H1 (cell line): ENCODE measurements at regions not wholly inside any gene's neighbourhood (a gene's known extent, or its start where the extent isn't known, plus 50 kb on each side); places are given as distances from the start of the nearest gene placed in this dataset.

Experiments
- CTCF ChIA-PET: fragments of 300-600 bp; sonication (Branson Sonifier 250); formaldehyde crosslinking; loops from one replicate; lab custom pipeline; 2021; ENCODE audit not compliant: partially characterized antibody; lab: Charles Lee
- POLR2A ChIA-PET: fragments of 300-600 bp; sonication (Branson Sonifier 250); formaldehyde crosslinking; loops from one replicate; lab custom pipeline; 2021; ENCODE audit warnings: inconsistent platforms; ENCODE audit not compliant: partially characterized antibody; lab: Charles Lee
- DNase-seq, 2 experiments: peaks; one replicate each; pipeline versions ENCODE4 v3.0.0 to v3.0.0-alpha.2; 2010 to 2022; ENCODE audit warnings: low spot score in 2 of 2, low read depth in 1 of 2, mixed read lengths in 1 of 2
- FAIRE-seq: peaks from 2 replicates; lab custom pipeline; 2011; peaks lifted over from hg19 to GRCh38; lab: Jason Lieb, UNC
- H2AFZ ChIP-seq: 2 replicates; pipeline ENCODE4 v1.8.1; 2012; ENCODE audit warnings: low read length, inconsistent platforms
- H2AK5ac ChIP-seq: 2 replicates; pipeline ENCODE4 v1.6.1; 2013; ENCODE audit warnings: low read depth, low read length
- H2BK120ac ChIP-seq: replicated peaks from 2 replicates; pipeline ENCODE3; 2013; ENCODE audit warnings: low read depth, low read length, inconsistent platforms
- H2BK12ac ChIP-seq: 2 replicates; pipeline ENCODE4 v1.6.1; 2013; ENCODE audit warnings: low read depth, low read length
- H2BK15ac ChIP-seq: 2 replicates; pipeline ENCODE4 v1.6.1; 2013; ENCODE audit warnings: low read length
- H2BK20ac ChIP-seq: 2 replicates; pipeline ENCODE4 v1.6.1; 2013; ENCODE audit warnings: low read length
- H2BK5ac ChIP-seq: 2 replicates; pipeline ENCODE4 v1.6.1; 2013; ENCODE audit warnings: low read depth, low read length
- H3K14ac ChIP-seq: 2 replicates; pipeline ENCODE4 v1.6.1; 2013; ENCODE audit warnings: inconsistent platforms; ENCODE audit not compliant: insufficient read length
- H3K18ac ChIP-seq: 2 replicates; pipeline ENCODE4 v1.6.1; 2013; ENCODE audit warnings: low read length; ENCODE audit errors: extremely low read depth
- H3K23ac ChIP-seq: 2 replicates; pipeline ENCODE4 v1.6.1; 2013; ENCODE audit warnings: inconsistent platforms; ENCODE audit not compliant: insufficient read length
- H3K23me2 ChIP-seq: 2 replicates; pipeline ENCODE4 v1.6.1; 2013; ENCODE audit warnings: low read depth, low read length
- H3K27ac ChIP-seq: 2 replicates; pipeline ENCODE4 v1.6.1; 2011; ENCODE audit warnings: low read depth, low read length, inconsistent platforms
- H3K27me3 ChIP-seq, 4 experiments: replicated peaks in 1 of 4; 1 replicate in 1 of 4; 2 replicates in 3 of 4; pipeline versions ENCODE4 v1.6.1 to v1.8.1; 2011 to 2013; ENCODE audit warnings: low read length in 3 of 4, mild to moderate bottlenecking in 3 of 4, inconsistent platforms in 2 of 4, mixed read lengths in 2 of 4, moderate library complexity in 1 of 4; ENCODE audit not compliant: control insufficient read depth in 3 of 4, insufficient read depth in 3 of 4; ENCODE audit errors: extremely low read depth in 1 of 4
- H3K36me3 ChIP-seq, 4 experiments: 2 replicates each; pipeline versions ENCODE4 v1.6.1 to v1.8.1; 2011 to 2013; ENCODE audit warnings: mild to moderate bottlenecking in 4 of 4, low read length in 3 of 4, moderate library complexity in 2 of 4, control low read depth in 1 of 4, inconsistent platforms in 1 of 4; ENCODE audit not compliant: insufficient read depth in 4 of 4, control insufficient read depth in 2 of 4
- H3K4ac ChIP-seq: replicated peaks from 2 replicates; pipeline ENCODE3; 2013; ENCODE audit warnings: low read length, low read depth, mixed read lengths, inconsistent platforms; ENCODE audit not compliant: insufficient read length
- H3K4me1 ChIP-seq, 4 experiments: replicated peaks in 1 of 4; 1 replicate in 1 of 4; 2 replicates in 3 of 4; pipeline versions ENCODE4 v1.6.1 to v1.8.1; 2011 to 2013; ENCODE audit warnings: low read length in 3 of 4, inconsistent platforms in 2 of 4, mixed read lengths in 1 of 4; ENCODE audit not compliant: insufficient read depth in 4 of 4, control insufficient read depth in 3 of 4
- H3K4me2 ChIP-seq, 2 experiments: 2 replicates each; pipeline versions ENCODE4 v1.6.1 to v1.8.1; 2011 to 2013; ENCODE audit warnings: low read depth in 2 of 2, low read length in 2 of 2, control low read depth in 1 of 2, inconsistent platforms in 1 of 2, mild to moderate bottlenecking in 1 of 2; ENCODE audit not compliant: insufficient read depth in 1 of 2
- H3K4me3 ChIP-seq, 4 experiments: fragments of 200-600, 300-600 bp in 1 of 4; sonication (generic), shearing (Covaris generic), sonication (Bioruptor Twin) in 1 of 4; 2 replicates each; pipeline versions ENCODE4 v1.5.1 to v1.8.1; 2011 to 2016; ENCODE audit warnings: low read length in 4 of 4, low read depth in 3 of 4, control low read depth in 2 of 4, inconsistent platforms in 2 of 4, mild to moderate bottlenecking in 2 of 4, mixed read lengths in 1 of 4, moderate library complexity in 1 of 4; ENCODE audit not compliant: insufficient read depth in 2 of 4; ENCODE audit errors: extremely low read depth in 1 of 4
- H3K56ac ChIP-seq: replicated peaks from 2 replicates; pipeline ENCODE3; 2013; ENCODE audit warnings: low read depth, mild to moderate bottlenecking, mixed read lengths, low read length, inconsistent platforms; ENCODE audit not compliant: insufficient read length
- H3K79me1 ChIP-seq: 2 replicates; pipeline ENCODE4 v1.6.1; 2013; ENCODE audit warnings: low read depth, low read length, control low read depth
- H3K79me2 ChIP-seq, 2 experiments: 2 replicates each; pipeline versions ENCODE4 v1.6.1 to v1.8.1; 2012 to 2013; ENCODE audit warnings: low read length in 2 of 2, mild to moderate bottlenecking in 2 of 2, inconsistent platforms in 1 of 2; ENCODE audit not compliant: insufficient read depth in 2 of 2, control insufficient read depth in 1 of 2
- H3K9ac ChIP-seq, 4 experiments: replicated peaks in 1 of 4; 1 replicate in 1 of 4; 2 replicates in 3 of 4; pipeline versions ENCODE4 v1.6.1 to v1.8.1; 2011 to 2013; ENCODE audit warnings: low read depth in 3 of 4, low read length in 3 of 4, control low read depth in 2 of 4, mild to moderate bottlenecking in 2 of 4, moderate library complexity in 2 of 4, inconsistent platforms in 1 of 4; ENCODE audit errors: extremely low read depth in 1 of 4
- H3K9me3 ChIP-seq, 2 experiments: 2 replicates each; pipeline versions ENCODE4 v1.6.1 to v1.8.1; 2012 to 2013; ENCODE audit warnings: mild to moderate bottlenecking in 2 of 2, moderate library complexity in 2 of 2, control low read depth in 1 of 2, inconsistent platforms in 1 of 2, low read depth in 1 of 2, low read length in 1 of 2, mixed read lengths in 1 of 2; ENCODE audit not compliant: insufficient read depth in 2 of 2
- H4K20me1 ChIP-seq, 2 experiments: replicated peaks in 1 of 2; 2 replicates each; pipeline versions ENCODE3 to v1.8.1; 2011 to 2013; ENCODE audit warnings: inconsistent platforms in 2 of 2, low read length in 2 of 2, mild to moderate bottlenecking in 1 of 2; ENCODE audit not compliant: insufficient read depth in 2 of 2, control insufficient read depth in 1 of 2
- H4K5ac ChIP-seq: 2 replicates; pipeline ENCODE4 v1.6.1; 2013; ENCODE audit warnings: low read length, low read depth, mixed read lengths, inconsistent platforms; ENCODE audit not compliant: insufficient read length
- H4K8ac ChIP-seq: 2 replicates; pipeline ENCODE4 v1.8.0; 2013; ENCODE audit warnings: mild to moderate bottlenecking, moderate library complexity, low read length, inconsistent platforms; ENCODE audit not compliant: insufficient read depth; ENCODE audit errors: extremely low read depth
- H4K91ac ChIP-seq: replicated peaks from 2 replicates; pipeline ENCODE3; 2013; ENCODE audit warnings: low read length, mixed read lengths, inconsistent platforms; ENCODE audit not compliant: insufficient read length
- BCL11A ChIP-seq, 2 experiments: IDR thresholded peaks; one replicate each; pipeline ENCODE4 v1.6.1; 2011; ENCODE audit warnings: low read depth in 2 of 2, low read length in 2 of 2, mild to moderate bottlenecking in 2 of 2
- CBX8 ChIP-seq: fragments of 300-800, 300-1000 bp; sonication (generic); IDR thresholded peaks from 2 replicates; pipeline ENCODE4 v1.7.1; 2016; ENCODE audit warnings: low read depth, low read length, borderline replicate concordance
- WGBS, 2 experiments: shearing (Covaris generic) in 1 of 2; methylation state at CpG; one replicate each; pipeline versions ENCODE4 v1.1.6 to v1.1.7; 2013 to 2015; ENCODE audit warnings: low lambda C conversion rate in 2 of 2, mixed read lengths in 2 of 2, inconsistent platforms in 1 of 2, low coverage in 1 of 2, missing lambda C conversion rate in 1 of 2; ENCODE audit not compliant: insufficient replicate concordance in 2 of 2, insufficient coverage in 1 of 2, insufficient read length in 1 of 2; ENCODE audit errors: extremely low coverage in 1 of 2, missing lambda C conversion rate in 1 of 2; 5-methylcytosine and 5-hydroxymethylcytosine counted together

DNA sequence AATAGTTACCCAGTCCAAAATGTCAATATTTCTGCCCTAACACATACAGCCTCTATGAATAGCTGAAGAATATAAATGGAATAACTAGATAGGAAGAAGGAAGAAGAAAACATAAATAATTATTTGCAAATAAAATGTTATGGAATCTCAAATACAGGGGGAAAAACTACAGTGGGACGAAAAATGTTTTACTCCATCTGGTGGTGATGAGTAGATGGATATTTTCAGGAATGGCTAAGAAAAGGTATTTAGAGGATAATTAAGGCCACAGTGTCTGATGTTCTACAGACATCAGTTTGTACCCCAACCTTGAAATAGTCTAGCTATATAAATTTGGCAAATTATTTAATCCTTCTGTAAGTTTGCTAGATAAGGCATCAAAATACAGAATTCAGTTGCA lies 178.1 kb upstream of the FSHR start:
- Histone ChIP-seq H3K4ac (no peak overlapping the region), H2BK120ac (no peak overlapping the region), H3K36me3 (no peaks in the 10 kb centered on the region), H3K9me3 (no peaks in the 10 kb centered on the region), H4K5ac (no peak overlapping the region), H2BK20ac (no peak overlapping the region), H3K9ac (no peak overlapping the region), H4K91ac (no peak overlapping the region), H4K8ac (no peak overlapping the region), H3K79me1 (no peaks in the 10 kb centered on the region), H3K4me3 (no peak overlapping the region), H2AK5ac (no peak overlapping the region), H3K23me2 (no peaks in the 10 kb centered on the region), H3K4me1 (no peaks in the 10 kb centered on the region), H3K56ac (no peak overlapping the region), H3K27me3 (no peaks in the 10 kb centered on the region), H3K18ac (no peak overlapping the region), H3K79me2 (no peaks in the 10 kb centered on the region), H2BK15ac (no peak overlapping the region), H2AFZ (no peak overlapping the region), H3K14ac (no peak overlapping the region), H2BK5ac (no peak overlapping the region), H3K4me2 (no peak overlapping the region), H4K20me1 (no peaks in the 10 kb centered on the region), H3K27ac (no peak overlapping the region), H3K23ac (no peak overlapping the region), H2BK12ac (no peak overlapping the region)
- ChIA-PET POLR2A (no interaction called here), CTCF (interaction anchor here (0.5 to 1.7 kb wide), 2 partner anchors 10 to 46 kb away, joined by 3 read pairs; no protein-coding TSS in a partner anchor)
- TF ChIP-seq CBX8 (no peak), BCL11A (IDR thresholded peaks at IDR 0.05; ENCODE audit: low read depth in 2 of 2, low read length in 2 of 2) (no peak)
- no peak for DNase-seq
- WGBS, 2 experiments = 78% methylated on average over 1 of the region's 1 CpG; no CpG with 5 or more reads in 1 of the 2 experiments
- FAIRE-seq = no peak
